Daoy (cell line): ENCODE measurements at regions not wholly inside any gene's neighbourhood (a gene's known extent, or its start where the extent isn't known, plus 50 kb on each side); places are given as distances from the start of the nearest gene placed in this dataset.

Experiments used
- DNase-seq: peaks from one replicate; pipeline ENCODE4 v3.0.0-alpha.2; 2015; ENCODE audit warnings: low read depth

- DNase-seq: no peak
These were observed 89.0 kb downstream of the RPL22L1 start for GRCh38 chr3:170780955-170781354.

DNA sequence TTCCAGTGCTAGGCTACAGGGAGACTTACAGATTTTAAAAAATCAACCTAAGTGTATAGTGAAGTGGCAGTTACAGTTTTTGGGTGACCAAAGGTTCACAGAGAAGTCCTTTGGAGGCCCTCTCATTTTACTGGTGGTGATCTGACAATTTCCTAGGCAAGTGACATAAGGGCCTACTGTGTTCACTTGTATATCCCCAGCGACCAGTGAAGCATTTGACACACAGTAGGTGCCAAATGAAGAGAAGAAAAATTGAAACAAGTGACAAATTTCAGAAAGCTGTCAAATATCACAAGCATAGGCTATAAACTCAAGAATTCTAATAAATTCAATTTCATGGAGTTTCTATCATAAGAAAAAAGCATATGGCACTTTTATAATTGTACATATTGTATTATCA, 89.5 kb downstream of the RPL22L1 start:
- DNase-seq: no peak

GRCh38 chr3:170778240-170779217, 91.5 kb downstream of the RPL22L1 start:
- no peak for DNase-seq

DNA sequence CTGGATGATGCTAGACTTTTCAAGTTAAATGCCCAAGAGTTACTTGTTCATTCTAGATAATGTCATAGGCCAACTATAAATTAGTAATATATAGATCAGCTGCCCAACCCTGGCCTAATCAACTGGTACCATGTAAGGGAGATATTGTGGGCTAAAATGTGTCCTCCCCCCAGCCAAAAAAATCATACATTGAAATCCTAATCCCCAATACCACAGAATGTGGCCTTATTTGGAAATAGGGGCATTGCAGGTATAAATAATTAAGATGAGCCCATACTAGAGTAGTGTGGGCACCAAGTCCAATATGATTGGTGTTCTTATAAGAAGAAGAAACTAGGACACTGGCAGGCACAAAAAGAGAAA, 92.5 kb downstream of the RPL22L1 start:
- DNase-seq: no peak

DNA sequence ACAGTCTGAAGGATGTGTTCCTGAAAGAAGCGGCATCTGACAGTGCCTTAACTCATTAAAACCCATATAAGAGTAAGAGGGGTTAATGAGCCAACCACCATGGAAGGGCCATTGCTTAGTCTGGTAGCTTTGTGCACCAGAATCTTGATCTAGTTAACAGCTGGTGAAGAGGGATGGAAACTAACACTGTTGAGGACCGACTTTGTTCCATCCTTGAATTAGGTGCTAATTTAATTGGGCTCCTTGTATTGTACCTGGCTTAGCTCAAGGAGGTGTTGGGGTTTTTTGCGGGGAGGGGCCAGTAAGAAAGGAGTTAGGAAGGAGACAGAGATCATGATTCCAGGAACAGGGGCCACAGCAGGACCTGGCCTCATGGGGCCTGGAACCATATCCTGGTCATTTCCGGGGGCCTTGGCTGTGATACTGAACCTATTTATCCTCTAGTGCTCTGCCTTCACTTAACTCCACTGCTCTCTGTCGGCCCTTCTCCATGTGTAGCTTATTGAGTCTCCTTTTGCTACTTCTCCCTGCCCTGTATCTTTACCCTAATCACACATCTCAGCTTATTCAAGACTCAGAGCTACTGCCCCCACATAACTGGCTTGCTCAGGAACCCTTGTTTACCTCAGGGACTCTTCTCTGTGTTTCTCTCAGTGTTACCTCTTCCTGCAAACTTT, 93.0 kb downstream of the RPL22L1 start:
- no peak for DNase-seq

DNA sequence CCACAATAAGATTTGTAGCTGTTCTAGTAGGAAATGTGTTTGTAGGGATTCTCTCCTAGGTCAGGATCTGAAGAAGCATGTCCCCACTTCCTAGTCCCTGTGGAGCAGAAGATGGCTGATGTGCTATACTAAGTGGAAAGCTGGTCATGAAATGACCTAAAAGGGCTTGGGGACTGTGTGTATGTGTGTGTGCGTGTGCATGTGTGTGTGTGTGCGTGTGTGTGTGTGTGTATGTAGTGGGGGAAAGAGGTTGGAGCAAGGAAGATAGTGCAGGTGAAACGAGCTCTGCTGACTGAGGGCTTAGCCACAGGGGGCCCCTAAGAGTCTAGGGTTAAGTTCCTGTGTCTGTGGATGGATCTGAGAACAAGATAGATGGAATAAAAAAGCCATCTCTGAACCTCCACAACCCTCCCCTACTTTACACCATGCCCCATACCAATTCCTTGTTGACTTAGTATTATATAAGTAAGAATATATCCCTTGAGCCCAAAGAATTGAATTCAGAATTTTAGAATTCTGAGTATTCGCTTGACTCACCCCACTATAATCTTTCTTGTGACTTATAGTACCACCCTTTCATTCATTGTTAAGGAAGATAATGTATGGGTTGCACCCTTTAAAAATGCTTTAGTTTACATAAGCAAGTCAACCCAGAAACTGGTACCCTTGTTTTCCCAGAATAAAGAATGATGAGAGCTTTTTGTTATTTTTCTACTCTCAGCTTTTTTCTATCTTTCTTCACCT, 96.1 kb downstream of the RPL22L1 start:
- no peak for DNase-seq

DNA sequence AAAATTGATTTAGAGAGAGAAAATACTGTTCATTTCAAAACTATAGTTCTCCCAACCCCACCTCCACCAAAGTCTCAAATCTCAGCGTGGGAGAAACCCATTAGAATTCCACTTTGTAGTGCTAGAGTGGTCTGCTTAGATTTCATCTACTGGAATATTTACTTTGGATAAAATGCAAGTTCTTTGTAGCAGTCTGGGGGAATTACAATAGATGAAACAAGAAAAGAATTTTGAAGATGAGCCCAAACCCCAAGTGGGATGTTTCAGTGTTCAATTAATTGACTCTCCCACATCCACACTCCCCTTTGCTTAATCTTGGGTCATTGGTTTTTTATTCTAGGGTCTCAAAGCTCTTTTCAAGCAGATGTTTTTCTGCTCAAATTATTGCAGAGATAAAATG, 97.8 kb downstream of the RPL22L1 start:
- DNase-seq: no peak

DNA sequence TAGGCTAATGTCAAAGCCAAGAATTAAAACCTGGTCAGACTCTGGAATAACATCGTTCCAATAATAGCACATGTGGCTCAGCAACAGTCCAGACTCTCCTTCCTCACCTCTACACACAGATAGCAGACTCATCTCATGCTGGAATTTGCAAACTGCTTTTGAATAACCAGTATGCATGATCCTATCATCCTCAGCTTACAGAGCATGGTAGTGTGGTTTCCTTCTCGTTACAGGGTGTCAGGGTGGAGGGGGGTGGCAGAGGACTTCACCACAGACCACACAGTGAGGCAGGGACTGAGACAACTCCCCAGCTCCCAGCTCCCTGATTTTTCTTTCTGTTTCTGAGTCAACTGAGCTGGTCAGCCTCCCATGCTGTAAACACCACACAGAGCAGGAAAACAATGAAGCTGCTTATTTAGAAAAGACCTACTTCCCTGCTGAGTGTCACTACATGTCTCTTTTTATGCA, 101.6 kb downstream of the RPL22L1 start:
- peak; percentile 70 for DNase-seq

DNA sequence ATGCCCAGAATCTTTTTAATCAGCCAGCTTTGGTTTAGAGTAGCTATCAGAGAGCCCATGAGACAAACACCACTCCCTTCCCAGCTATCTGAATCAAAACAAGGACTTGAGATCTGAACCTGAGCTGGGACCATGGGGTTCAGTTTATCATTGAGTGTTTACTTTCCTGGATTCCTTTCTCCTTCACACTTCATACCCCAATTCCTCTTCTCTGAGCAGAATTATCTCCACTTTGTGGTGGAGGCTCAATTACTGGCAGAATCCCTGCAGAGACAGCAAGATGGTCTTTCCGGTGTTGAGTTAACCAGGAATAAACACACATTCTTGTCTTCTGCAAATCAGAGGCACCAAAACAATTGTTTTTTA, 102.4 kb downstream of the RPL22L1 start:
- DNase-seq: no peak

DNA sequence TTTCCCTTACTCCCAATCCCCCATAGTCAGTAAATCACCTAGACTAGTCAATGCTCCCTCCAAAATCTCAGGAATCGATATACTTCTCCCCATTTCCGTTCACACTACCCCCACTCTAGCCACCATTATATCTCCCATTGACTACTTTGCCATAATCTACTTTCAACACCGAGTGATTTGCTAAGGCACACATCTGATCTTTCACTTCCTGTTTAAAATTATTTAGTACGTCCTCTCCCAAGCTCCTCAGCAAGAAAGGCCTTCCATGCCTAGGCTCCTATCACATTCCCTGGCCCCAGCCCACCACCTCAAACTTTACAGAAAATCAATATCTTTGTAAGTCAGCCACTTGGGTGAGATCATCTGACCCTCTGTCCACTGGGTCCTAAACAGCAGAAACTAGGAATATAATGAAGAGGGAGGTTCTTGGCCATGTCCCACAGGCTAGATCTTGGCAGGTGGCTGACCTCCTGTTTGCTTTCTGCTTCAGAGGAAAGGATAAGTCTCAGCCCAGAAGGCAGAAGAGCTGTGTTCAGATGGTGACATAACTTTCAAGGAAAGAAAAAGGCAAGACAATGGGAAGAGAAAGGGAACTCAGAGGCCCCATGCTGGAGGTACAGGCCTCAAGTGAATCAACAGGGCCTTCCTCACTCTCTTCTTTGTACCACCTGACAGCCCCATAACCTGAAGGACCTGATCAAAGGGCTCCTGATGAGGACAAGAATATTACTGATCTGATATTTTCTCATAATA, 103.0 kb downstream of the RPL22L1 start:
- no peak for DNase-seq

GRCh38 chr3:170766253-170766652, 103.7 kb downstream of the RPL22L1 start:
- DNase-seq: no peak

GRCh38 chr3:170765419-170766078, 104.4 kb downstream of the RPL22L1 start:
- DNase-seq: no peak

DNA sequence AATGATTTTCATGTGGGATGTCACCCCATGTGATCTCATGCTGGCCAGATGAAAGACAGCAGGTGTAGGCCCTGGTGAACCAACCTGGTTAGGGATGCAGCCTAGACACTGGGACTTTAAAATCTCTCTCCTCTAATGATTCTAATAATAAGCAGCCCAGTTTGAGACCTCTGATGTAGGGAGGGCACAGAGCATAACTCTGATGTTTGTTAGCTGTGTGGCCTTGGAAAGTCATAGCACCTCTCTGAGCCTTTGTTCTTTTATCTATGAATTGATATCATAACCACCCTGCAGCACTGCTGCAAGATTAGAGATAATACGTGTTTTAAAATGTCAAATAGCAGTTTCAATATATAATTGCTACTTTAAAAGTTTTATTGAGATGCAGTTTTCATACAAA, 106.0 kb downstream of the RPL22L1 start:
- DNase-seq: no peak

DNA sequence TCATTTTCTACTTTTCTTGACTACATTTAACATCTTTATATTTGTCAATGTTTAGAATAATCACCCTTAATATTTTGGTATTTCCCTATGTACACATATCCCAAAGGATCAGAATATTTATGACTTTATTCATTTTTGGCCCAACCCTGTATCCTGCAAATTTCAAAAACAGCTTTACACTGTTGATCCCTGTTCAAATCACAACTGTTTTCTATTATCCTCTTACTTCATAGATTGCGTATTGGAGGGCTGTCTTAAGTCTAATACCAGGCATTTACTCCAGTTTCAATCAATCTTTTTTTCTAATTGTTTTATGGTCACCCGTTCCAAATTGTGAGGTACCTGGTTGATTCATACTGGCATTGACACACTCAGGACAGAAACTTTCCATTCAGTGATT, 107.9 kb downstream of the RPL22L1 start:
- DNase-seq: no peak

GRCh38 chr3:170761103-170761502, 108.9 kb downstream of the RPL22L1 start:
- no peak for DNase-seq

- DNase-seq: no peak
These were observed 109.8 kb downstream of the RPL22L1 start for GRCh38 chr3:170760174-170760526.

DNA sequence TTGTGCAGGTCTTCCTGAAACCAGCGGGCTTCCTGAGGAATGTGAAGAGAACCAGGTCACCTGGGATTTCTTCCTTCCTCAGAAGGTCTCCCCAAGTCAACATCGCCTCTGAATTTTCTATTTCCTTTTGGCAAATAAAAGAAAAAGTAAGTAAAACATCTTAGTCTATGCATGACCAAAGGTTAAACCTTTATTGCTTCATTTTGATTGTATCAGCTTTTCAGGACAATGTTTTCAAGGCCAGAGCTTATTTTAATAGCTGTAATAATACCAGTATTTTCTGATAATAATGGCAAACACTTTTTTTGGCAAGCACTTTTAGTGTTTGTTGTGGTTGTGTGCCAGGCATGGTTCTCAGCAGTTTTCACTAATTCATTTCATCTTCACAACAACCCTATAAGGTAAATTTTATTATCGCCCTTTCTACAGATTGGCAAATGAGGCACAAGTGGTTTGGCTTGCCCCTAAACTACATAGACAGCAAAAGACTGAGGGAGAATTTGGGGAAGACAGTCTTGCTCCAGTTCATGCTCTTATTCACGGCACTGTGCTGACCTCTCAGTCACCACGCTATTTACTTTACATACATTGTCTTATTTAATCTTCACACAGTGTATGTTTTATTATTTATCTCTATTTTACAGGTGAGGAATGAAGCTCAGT, 110.4 kb downstream of the RPL22L1 start:
- DNase-seq: no peak

GRCh38 chr3:170757038-170757437, 113.0 kb downstream of the RPL22L1 start:
- no peak for DNase-seq

- no peak for DNase-seq
These were observed 115.7 kb downstream of the RPL22L1 start for GRCh38 chr3:170754311-170754693.

DNA sequence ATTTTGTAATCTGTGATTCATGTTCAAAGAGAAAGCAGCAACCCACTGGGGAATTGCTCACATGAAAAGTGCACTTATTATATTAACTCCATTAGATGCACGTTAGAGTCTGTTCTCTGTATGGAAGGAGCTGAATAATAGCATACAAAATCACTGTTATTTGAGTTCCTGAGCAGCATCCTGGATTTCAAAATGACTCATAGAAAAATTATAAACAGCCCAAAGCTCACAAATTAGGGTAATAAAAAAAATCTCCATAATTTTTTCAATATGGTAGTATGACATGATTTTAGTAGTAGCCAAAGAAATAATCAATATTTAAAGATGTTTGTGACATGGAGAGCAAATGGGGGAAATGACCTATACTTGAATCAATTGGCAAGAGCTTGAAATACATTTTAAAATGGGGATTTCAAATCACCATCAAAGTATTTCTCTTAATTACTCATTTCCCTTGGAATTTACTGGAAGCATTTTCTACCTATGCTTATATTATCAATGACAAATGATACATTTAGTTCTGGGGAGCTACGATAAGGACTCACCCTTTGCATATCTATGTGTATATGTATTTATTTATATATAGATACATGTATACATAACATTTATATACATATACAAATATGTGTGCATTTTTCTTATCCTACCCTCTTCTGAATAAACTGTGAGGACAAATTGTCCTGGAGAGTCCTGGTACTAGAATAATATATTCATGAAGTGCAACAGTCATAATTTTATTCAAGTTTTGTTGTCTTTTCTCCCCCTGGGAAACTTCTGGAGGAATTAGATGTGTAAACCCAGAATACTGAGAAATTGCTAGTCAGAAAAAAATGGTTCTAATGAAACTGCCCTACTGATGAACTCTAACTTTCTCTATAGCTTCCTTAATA, 116.3 kb downstream of the RPL22L1 start:
- DNase-seq: no peak
